ENCODE measurements at regions not wholly inside any gene's neighbourhood (a gene's known extent, or its start where the extent isn't known, plus 50 kb on each side); places are given as distances from the start of the nearest gene placed in this dataset.
"Not testable (repeated sequence)": the region's sequence is repeated elsewhere in the genome, so short reads cannot be mapped to it uniquely, and the experiment has no call there.

- no peak for DNase-seq (ENCODE audit: low spot score)
- H3K27ac ChIP-seq, result no peak overlapping the region
- peak; percentile 17; the same call in 1 of the 2 replicates for TF ChIP-seq CTCF (conservative IDR thresholded peaks at IDR 0.05; ENCODE audit: low read depth)
- POLR2A ChIA-PET (ENCODE audit: low non-redundant PET), result no interaction called here
- CTCF ChIA-PET, result interaction anchor here (0.6 to 0.7 kb wide), 2 partner anchors 17 to 220 kb away, joined by 3 read pairs; no protein-coding TSS in a partner anchor
Measured at GRCh38 chrX:106220177-106220576, 52.1 kb downstream of the PWWP3B start.

GRCh38 chrX:106243376-106243775 is 75.3 kb downstream of the PWWP3B start:
- no peak for TF ChIP-seq CTCF (conservative IDR thresholded peaks at IDR 0.05; ENCODE audit: low read depth)
- ChIA-PET POLR2A (ENCODE audit: low non-redundant PET) (no interaction called here), CTCF (no interaction called here)
- no peak for DNase-seq (ENCODE audit: low spot score)
- no peak overlapping the region for H3K27ac ChIP-seq

GRCh38 chrX:106246511-106246910 is 78.4 kb downstream of the PWWP3B start:
- POLR2A ChIA-PET (ENCODE audit: low non-redundant PET), result no interaction called here
- no peak for DNase-seq (ENCODE audit: low spot score)
- CTCF ChIA-PET, result no interaction called here
- TF ChIP-seq CTCF (conservative IDR thresholded peaks at IDR 0.05; ENCODE audit: low read depth), result no peak
- H3K27ac ChIP-seq, result no peak overlapping the region

DNA sequence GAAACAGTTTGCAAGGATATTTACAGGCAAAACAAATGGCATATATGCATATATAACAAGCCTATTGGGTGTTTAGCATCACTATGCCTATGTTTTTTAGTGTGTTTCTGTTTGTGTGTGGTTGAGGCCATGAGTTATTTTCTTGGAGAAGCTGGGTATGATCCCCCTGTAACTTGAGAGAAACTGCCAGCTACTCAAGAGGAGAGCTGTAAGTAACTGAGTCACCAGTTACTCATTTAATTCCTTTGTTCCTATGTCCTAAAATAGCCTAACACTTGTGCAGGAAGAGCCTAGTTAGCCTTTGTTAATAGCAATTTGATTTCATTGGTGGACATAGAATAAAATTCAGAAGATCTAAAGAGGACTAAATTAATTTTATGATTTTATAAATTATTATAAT is 79.1 kb downstream of the PWWP3B start:
- ChIA-PET CTCF (no interaction called here), POLR2A (ENCODE audit: low non-redundant PET) (no interaction called here)
- no peak for DNase-seq (ENCODE audit: low spot score)
- H3K27ac ChIP-seq, result no peak overlapping the region
- TF ChIP-seq CTCF (conservative IDR thresholded peaks at IDR 0.05; ENCODE audit: low read depth), result no peak

DNA sequence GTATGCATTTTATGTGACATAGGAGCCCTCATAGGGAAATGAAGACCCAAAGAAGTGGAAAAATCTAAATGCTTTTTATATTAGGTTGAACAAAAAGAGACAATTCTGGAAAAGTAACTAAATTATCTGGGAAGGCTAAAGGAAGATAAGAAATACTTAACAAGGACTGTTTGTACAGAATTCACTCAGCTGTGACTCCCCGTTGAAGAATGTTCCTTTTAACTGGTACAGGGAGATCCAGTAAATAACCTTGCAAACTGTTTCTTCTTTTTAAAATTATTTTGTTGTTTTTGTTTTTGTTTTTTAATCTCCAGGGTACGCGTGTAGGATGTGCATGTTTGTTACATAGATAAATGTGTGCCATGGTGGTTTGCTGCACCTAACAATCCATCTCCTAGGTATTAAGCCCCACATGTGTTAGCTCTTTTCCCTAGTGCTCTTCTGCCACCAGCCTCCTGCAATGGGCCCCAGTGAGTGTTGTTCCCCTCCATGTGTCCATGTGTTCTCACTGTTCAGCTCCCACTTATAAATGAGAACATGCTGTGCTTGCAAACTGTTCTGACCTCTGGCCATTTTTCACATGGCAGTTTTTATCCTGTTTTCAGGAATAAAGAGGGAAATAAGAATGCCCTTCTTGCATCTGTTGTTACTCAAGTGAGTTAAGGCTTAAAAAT is 81.7 kb downstream of the PWWP3B start:
- CTCF ChIA-PET, result no interaction called here
- no peak for DNase-seq (ENCODE audit: low spot score)
- POLR2A ChIA-PET (ENCODE audit: low non-redundant PET), result no interaction called here
- no peak overlapping the region for H3K27ac ChIP-seq
- TF ChIP-seq CTCF (conservative IDR thresholded peaks at IDR 0.05; ENCODE audit: low read depth), result no peak

GRCh38 chrX:106263817-106264216 is 95.7 kb downstream of the PWWP3B start:
- DNase-seq (ENCODE audit: low spot score), result no peak
- TF ChIP-seq CTCF (conservative IDR thresholded peaks at IDR 0.05; ENCODE audit: low read depth), result no peak
- ChIA-PET POLR2A (ENCODE audit: low non-redundant PET) (no interaction called here), CTCF (no interaction called here)
- no peak overlapping the region for H3K27ac ChIP-seq

DNA sequence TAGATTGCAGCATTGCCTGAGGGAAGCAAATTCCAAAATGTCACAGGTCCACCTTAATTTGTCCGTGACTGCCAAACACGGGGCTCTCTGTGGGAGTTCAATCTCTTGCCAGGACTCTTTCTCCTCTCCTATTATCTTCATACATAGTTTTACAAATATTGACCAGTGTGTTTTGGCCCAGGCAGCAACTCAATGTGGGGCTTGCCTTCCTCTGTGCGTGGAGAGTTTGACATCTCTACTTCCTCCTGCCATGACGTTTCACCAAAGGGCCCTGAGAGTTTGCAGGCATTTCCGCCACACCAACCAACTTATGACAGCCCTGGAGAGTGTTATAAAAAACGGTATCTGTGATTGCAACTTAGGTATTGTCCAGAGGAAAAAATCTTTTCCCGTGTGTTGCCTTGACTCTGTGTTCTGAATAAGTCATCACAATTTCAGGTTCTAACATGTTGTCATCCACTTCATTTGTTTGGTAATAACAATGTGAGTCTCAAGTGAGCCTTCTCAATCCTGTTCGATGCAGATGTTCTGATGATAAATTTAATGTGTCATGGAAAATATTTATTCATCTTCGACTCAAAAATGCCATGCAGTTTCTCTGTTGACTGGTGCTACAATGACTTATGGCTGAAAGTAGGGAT is 106.0 kb downstream of the PWWP3B start:
- H3K27ac ChIP-seq; POLR2A ChIA-PET (ENCODE audit: low non-redundant PET); CTCF ChIA-PET; DNase-seq (ENCODE audit: low spot score): not testable (repeated sequence)

- DNase-seq (ENCODE audit: low spot score); CTCF ChIA-PET; POLR2A ChIA-PET (ENCODE audit: low non-redundant PET); H3K27ac ChIP-seq: not testable (repeated sequence)
Measured at GRCh38 chrX:106275172-106275571, 107.1 kb downstream of the PWWP3B start.

All from RWPE1 (cell line).